HepG2 (cell line): ENCODE measurements at regions not wholly inside any gene's neighbourhood (a gene's known extent, or its start where the extent isn't known, plus 50 kb on each side); places are given as distances from the start of the nearest gene placed in this dataset.

Experiments used
- DPF2 ChIP-seq: sonication (generic); formaldehyde crosslinking; IDR thresholded peaks from 2 replicates; pipeline ENCODE4 v1.4.0; 2020; ENCODE audit warnings: mild to moderate bottlenecking, low read depth, missing genetic modification reagents, borderline replicate concordance
- SOX13 ChIP-seq, 3 experiments: fragments of 450-650 bp in 1 of 3; sonication (generic) in 1 of 3; formaldehyde crosslinking in 1 of 3; IDR thresholded peaks in 2 of 3; conservative IDR thresholded peaks in 1 of 3; 2 replicates each; pipeline versions ENCODE4 v1.5.0 to v1.6.1; 2016 to 2020; ENCODE audit warnings: antibody characterized with exemption in 1 of 3, mild to moderate bottlenecking in 1 of 3, missing compliant biosample characterization in 1 of 3, missing genetic modification reagents in 1 of 3, moderate library complexity in 1 of 3
- SUZ12 ChIP-seq: fragments of 150-350 bp; IDR thresholded peaks from 2 replicates; pipeline ENCODE4 v1.6.1; 2014; ENCODE audit warnings: low read depth, low read length
- TF ChIP-seq, protein P1 (sequence below): sonication (generic); formaldehyde crosslinking; IDR thresholded peaks from 2 replicates; pipeline ENCODE4 v1.5.1; 2020; ENCODE audit warnings: missing genetic modification reagents, mild to moderate bottlenecking, borderline replicate concordance

DNA sequence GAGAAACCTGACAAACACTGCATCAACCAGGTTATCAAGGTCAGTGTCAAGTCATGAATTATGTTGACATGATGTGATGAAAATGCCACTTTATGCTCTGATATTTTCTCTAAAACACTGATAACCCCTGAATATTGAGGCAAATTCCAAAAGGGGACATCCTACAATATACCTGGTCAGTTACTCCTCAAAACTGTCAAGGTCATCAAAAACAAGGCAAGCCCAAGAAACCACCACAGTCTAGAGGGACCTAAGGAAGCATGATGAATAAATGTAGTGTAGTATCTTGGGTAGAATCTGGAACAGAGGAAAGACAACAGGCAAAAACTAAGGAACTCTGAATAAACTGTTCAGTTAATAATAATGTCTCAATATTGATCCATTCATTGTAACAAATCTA, 275.3 kb upstream of the THRB start:
- TF ChIP-seq DPF2 (CRISPR knock-in tag) (no peak), SOX13 (IDR thresholded peaks at IDR 0.05) (no peak), SOX13 (CRISPR knock-in tag; conservative IDR thresholded peaks at IDR 0.05 in 1 of 2, IDR thresholded peaks at IDR 0.05 in 1 of 2) (no peak), SUZ12 (no peak)
- TF ChIP-seq, protein P1, sequence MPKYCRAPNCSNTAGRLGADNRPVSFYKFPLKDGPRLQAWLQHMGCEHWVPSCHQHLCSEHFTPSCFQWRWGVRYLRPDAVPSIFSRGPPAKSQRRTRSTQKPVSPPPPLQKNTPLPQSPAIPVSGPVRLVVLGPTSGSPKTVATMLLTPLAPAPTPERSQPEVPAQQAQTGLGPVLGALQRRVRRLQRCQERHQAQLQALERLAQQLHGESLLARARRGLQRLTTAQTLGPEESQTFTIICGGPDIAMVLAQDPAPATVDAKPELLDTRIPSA (CRISPR knock-in tag): no peak
